Right lobe of liver (tissue), 6 donors: ENCODE measurements at regions not wholly inside any gene's neighbourhood (a gene's known extent, or its start where the extent isn't known, plus 50 kb on each side); places are given as distances from the start of the nearest gene placed in this dataset.

Experiments used
- ATAC-seq, 4 donors: fragments of 200-7000 bp; cut with Tn5 transposase; one replicate each; pipeline ENCODE4 v1.9.1; 2020; ENCODE audit warnings: mild to moderate bottlenecking in 4 of 4, moderate library complexity in 4 of 4
- DNase-seq, 3 donors: peaks; one replicate each; pipeline ENCODE4 v3.0.0-alpha.2; 2020
- H3K27ac ChIP-seq, 3 donors: fragments of 200-600 bp; one replicate each; pipeline ENCODE4 v1.8.0; 2022
- H3K27me3 ChIP-seq, 2 donors: fragments of 200-600 bp; one replicate each; pipeline ENCODE4 v1.8.0; 2022
- H3K36me3 ChIP-seq, 4 donors: fragments of 200-600 bp; sonication (generic) in 1 of 4; one replicate each; pipeline versions ENCODE4 v1.5.1 to v1.8.0; 2017 to 2022; ENCODE audit warnings: control low read depth in 1 of 4
- H3K4me1 ChIP-seq, 4 donors: fragments of 200-600 bp; sonication (generic) in 1 of 4; one replicate each; pipeline versions ENCODE4 v1.5.1 to v1.8.0; 2017 to 2022; ENCODE audit warnings: control low read depth in 1 of 4
- H3K4me3 ChIP-seq, 3 donors: fragments of 200-600 bp; one replicate each; pipeline ENCODE4 v1.8.0; 2022
- H3K9me3 ChIP-seq, 4 donors: fragments of 200-600 bp; sonication (generic) in 1 of 4; one replicate each; pipeline versions ENCODE4 v1.5.1 to v1.8.0; 2017 to 2022; ENCODE audit warnings: control low read depth in 1 of 4
- POLR2A ChIP-seq: fragments of 450-650 bp; IDR thresholded peaks from one replicate; pipeline ENCODE4 v1.6.1; 2017; ENCODE audit warnings: antibody characterized with exemption, mild to moderate bottlenecking
- WGBS: methylation state at CpG from one replicate; pipeline ENCODE4 v1.1.6; 2018; ENCODE audit warnings: low coverage, low lambda C conversion rate; ENCODE audit not compliant: insufficient coverage; ENCODE audit errors: missing lambda C conversion rate; 5-methylcytosine and 5-hydroxymethylcytosine counted together
- intact Hi-C, 2 donors: fragments of 100-400 bp; cut with DNase I; formaldehyde crosslinking; loops; one replicate each; pipeline versions ENCODE4 v1.11.2 to v1.14.1; 2022
- TF ChIP-seq, protein P1 (sequence below), 4 donors: fragments of 200-600 bp in 3 of 4; fragments of 450-650 bp in 1 of 4; IDR thresholded peaks; one replicate each; pipeline versions ENCODE4 v1.5.1 to v1.8.0; 2016 to 2022; ENCODE audit warnings: antibody characterized with exemption in 4 of 4, mild to moderate bottlenecking in 2 of 4
- donor health status: DM: no; HTN: yes; CAD: no.
- donor health status: DM: no; HTN: no; CAD: no.
- donor health status: DM: no; HTN: no; CAD: no.
- donor health status: DM: no; HTN: yes; CAD: no.
- donor health status: DM: no; HTN: yes; CAD: no.

DNA sequence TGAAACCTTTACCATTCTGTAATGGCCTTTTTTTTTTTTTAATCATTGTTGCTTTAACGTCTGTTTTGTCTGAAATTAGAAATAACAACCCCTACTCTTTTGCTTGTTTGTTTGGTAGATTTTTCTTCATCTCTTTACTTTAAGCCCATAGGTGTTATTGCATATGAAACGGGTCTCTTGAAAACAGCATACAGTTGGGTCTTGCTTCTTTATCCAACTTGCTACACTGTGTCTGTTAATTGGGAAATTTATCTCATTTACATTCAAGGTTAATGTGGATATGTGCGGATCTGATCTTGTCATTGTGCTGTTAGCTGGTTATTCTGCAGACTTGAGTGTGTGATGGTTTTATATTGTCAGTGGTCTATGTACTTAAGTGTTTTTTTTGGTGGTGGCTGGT, 78.9 kb upstream of the COP1 start:
- Histone ChIP-seq H3K27me3 (no peaks in the 10 kb centered on the region), H3K27ac (no peak overlapping the region), H3K4me1 (no peaks in the 10 kb centered on the region), H3K36me3 (no peaks in the 10 kb centered on the region), H3K4me3 (no peak overlapping the region), H3K9me3 (peaks cover 0 to 3% (median 0%) of the 10 kb centered on the region in 4 donors)
- WGBS = 64% methylated on average over 3 of the region's 3 CpGs
- TF ChIP-seq POLR2A = no peak
- DNase-seq = no peak
- ATAC-seq = no peak
- intact Hi-C loops = no loop called here

DNA sequence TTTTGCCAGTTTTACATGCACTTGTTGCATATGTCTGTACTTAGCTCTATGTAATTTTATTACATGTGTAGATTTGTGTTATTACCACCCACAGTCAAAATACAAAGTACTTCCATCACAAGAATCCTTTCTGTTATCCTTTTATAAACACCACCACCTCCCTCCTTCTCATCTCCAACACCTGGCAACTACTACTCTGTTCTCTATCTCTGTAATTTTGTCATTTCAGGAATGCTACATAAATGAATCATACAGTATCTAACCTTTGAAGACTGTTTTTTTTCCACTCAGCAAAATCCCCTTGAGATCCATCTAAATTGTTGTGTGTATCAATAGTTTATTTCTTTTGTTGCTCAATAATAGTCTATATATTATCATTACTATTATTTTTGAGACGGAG, 64.5 kb upstream of the COP1 start:
- no peaks in the 10 kb centered on the region for H3K27me3 ChIP-seq
- intact Hi-C loops = no loop called here
- no peaks in the 10 kb centered on the region for H3K9me3 ChIP-seq
- no peak overlapping the region for H3K4me3 ChIP-seq
- no peaks in the 10 kb centered on the region for H3K36me3 ChIP-seq
- no peak for TF ChIP-seq POLR2A
- TF ChIP-seq, protein P1, sequence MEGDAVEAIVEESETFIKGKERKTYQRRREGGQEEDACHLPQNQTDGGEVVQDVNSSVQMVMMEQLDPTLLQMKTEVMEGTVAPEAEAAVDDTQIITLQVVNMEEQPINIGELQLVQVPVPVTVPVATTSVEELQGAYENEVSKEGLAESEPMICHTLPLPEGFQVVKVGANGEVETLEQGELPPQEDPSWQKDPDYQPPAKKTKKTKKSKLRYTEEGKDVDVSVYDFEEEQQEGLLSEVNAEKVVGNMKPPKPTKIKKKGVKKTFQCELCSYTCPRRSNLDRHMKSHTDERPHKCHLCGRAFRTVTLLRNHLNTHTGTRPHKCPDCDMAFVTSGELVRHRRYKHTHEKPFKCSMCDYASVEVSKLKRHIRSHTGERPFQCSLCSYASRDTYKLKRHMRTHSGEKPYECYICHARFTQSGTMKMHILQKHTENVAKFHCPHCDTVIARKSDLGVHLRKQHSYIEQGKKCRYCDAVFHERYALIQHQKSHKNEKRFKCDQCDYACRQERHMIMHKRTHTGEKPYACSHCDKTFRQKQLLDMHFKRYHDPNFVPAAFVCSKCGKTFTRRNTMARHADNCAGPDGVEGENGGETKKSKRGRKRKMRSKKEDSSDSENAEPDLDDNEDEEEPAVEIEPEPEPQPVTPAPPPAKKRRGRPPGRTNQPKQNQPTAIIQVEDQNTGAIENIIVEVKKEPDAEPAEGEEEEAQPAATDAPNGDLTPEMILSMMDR (IDR thresholded peaks at IDR 0.05) = no peak
- no peak for DNase-seq
- no peaks in the 10 kb centered on the region for H3K4me1 ChIP-seq
- ATAC-seq = no peak
- WGBS = 78% methylated on average over 1 of the region's 1 CpG
- H3K27ac ChIP-seq = no peak overlapping the region
